ENCODE measurements at regions not wholly inside any gene's neighbourhood (a gene's known extent, or its start where the extent isn't known, plus 50 kb on each side); places are given as distances from the start of the nearest gene placed in this dataset.

DNA sequence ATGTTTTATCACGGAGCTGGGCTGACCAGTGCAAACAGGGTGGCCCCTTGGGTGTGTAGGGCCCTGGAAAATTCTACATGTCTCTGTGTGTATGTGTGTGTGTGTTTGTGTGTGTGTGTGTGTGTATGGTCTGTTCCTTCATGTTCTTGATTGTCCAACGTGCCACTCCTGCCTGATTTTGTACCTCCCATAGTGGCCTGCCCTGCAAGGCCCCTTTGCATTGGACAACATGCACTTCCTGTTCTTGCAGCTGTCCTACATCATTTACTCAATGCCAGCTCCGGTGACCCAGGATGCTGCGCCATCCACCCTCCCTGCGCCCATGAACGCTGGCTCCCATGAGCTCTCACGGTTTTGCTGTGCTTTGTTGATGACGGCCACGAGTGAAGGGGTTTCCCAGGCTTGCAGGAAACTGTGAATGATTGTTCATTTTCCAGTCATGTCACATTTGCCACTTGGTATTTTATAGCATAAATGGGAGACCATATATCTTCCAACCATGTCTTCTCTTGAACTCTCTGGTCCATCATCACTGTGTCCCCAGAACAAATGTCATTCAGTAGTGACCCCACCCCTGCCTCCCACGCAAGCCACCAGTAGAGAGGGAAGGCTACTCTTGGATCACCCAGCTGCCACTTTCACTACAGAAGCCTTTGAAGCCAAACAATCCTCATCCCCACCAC, 69.7 kb upstream of the NCK2 start (continued):
- TF ChIP-seq, protein P1, sequence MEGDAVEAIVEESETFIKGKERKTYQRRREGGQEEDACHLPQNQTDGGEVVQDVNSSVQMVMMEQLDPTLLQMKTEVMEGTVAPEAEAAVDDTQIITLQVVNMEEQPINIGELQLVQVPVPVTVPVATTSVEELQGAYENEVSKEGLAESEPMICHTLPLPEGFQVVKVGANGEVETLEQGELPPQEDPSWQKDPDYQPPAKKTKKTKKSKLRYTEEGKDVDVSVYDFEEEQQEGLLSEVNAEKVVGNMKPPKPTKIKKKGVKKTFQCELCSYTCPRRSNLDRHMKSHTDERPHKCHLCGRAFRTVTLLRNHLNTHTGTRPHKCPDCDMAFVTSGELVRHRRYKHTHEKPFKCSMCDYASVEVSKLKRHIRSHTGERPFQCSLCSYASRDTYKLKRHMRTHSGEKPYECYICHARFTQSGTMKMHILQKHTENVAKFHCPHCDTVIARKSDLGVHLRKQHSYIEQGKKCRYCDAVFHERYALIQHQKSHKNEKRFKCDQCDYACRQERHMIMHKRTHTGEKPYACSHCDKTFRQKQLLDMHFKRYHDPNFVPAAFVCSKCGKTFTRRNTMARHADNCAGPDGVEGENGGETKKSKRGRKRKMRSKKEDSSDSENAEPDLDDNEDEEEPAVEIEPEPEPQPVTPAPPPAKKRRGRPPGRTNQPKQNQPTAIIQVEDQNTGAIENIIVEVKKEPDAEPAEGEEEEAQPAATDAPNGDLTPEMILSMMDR (IDR thresholded peaks at IDR 0.05 in 2 of 3, conservative IDR thresholded peaks at IDR 0.05 in 1 of 3; ENCODE audit: borderline replicate concordance in 1 of 3, insufficient read depth in 1 of 3, low read depth in 2 of 3, low read length in 2 of 3), result no peak
- no peak for TF ChIP-seq SP1 (IDR thresholded peaks at IDR 0.05; ENCODE audit: low read depth)
- TF ChIP-seq CEBPB (IDR thresholded peaks at IDR 0.05; ENCODE audit: low read depth), result no peak
- no peak for TF ChIP-seq SIN3A (IDR thresholded peaks at IDR 0.05; ENCODE audit: low read depth)
- no peak for TF ChIP-seq POLR2A (IDR thresholded peaks at IDR 0.05; ENCODE audit: borderline replicate concordance, extremely low read depth, insufficient read depth, insufficient read length)
- no peak for TF ChIP-seq EZH2 (IDR thresholded peaks at IDR 0.05)
- no peak for TF ChIP-seq TCF7L2 (IDR thresholded peaks at IDR 0.05; ENCODE audit: borderline replicate concordance, extremely low read depth, insufficient read depth, insufficient read length)
- TF ChIP-seq EGR1 (IDR thresholded peaks at IDR 0.05; ENCODE audit: low read depth), result no peak

DNA sequence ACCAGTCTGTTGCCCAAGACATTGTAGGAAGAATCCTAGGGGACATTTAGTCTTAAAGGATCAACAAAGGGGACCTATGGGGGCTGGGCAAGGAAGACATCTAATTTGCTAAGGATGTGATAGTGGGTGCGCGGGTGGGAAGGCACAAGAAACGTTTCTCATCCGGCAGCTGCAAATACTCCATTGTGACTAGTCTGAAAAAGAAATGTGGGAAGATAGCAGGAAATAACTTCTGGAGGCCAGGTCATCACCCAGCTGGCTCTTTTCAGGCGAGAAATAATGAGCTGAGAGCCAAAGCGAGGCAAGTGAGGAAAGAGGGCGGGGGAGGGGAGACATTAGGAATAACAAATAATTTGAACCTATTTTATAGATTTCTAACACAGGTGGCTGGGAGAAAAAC, 70.3 kb upstream of the NCK2 start:
- no peak overlapping the region for H3K4me3 ChIP-seq (replicated peaks in 1 of 2; ENCODE audit: low read depth in 1 of 2, low read length in 2 of 2)
- DNase-seq (ENCODE audit: low read depth, low spot score), result no peak
- H4K20me1 ChIP-seq (ENCODE audit: insufficient read depth), result no peaks in the 10 kb centered on the region
- H3K9ac ChIP-seq (ENCODE audit: low read length), result no peak overlapping the region
- BruUV-seq (replicated peaks), result no TSS peak
- H3K4me1 ChIP-seq (ENCODE audit: control insufficient read depth in 1 of 2, insufficient read depth in 2 of 2, low read length in 2 of 2), result no peaks in the 10 kb centered on the region
- intact Hi-C loops (cut with micrococcal nuclease), result no loop called here
- H3K36me3 ChIP-seq (ENCODE audit: control insufficient read depth in 1 of 2, insufficient read depth in 2 of 2, low read length in 2 of 2), result no peaks in the 10 kb centered on the region
- H2AFZ ChIP-seq (ENCODE audit: low read depth, low read length, poor library complexity, severe bottlenecking), result no peak overlapping the region
- no peaks in the 10 kb centered on the region for H3K9me3 ChIP-seq (ENCODE audit: control insufficient read depth in 1 of 2, insufficient read depth in 1 of 2, low read depth in 1 of 2, low read length in 2 of 2)
- peaks cover 36% of the 10 kb centered on the region for H3K27me3 ChIP-seq (ENCODE audit: insufficient read depth, low read length)
- POLR2A ChIA-PET, result no interaction called here
- no peak overlapping the region for H3K27ac ChIP-seq (ENCODE audit: low read depth, low read length)
- ATAC-seq, result no peak
- no peaks in the 10 kb centered on the region for H3K79me2 ChIP-seq (ENCODE audit: insufficient read depth, low read length)
- RAD21 ChIA-PET (ENCODE audit: low non-redundant PET in 1 of 2, low total read pairs in 2 of 2, uncharacterized antibody in 2 of 2, unreplicated experiment in 2 of 2), result no interaction called here
- H3K4me2 ChIP-seq (ENCODE audit: low read length), result no peak overlapping the region
- CTCF ChIA-PET, result no interaction called here
- no peaks in the 10 kb centered on the region for H3K9me2 ChIP-seq (ENCODE audit: insufficient read depth)
- no peak for TF ChIP-seq EGR1 (IDR thresholded peaks at IDR 0.05; ENCODE audit: low read depth)
- TF ChIP-seq, protein P2, sequence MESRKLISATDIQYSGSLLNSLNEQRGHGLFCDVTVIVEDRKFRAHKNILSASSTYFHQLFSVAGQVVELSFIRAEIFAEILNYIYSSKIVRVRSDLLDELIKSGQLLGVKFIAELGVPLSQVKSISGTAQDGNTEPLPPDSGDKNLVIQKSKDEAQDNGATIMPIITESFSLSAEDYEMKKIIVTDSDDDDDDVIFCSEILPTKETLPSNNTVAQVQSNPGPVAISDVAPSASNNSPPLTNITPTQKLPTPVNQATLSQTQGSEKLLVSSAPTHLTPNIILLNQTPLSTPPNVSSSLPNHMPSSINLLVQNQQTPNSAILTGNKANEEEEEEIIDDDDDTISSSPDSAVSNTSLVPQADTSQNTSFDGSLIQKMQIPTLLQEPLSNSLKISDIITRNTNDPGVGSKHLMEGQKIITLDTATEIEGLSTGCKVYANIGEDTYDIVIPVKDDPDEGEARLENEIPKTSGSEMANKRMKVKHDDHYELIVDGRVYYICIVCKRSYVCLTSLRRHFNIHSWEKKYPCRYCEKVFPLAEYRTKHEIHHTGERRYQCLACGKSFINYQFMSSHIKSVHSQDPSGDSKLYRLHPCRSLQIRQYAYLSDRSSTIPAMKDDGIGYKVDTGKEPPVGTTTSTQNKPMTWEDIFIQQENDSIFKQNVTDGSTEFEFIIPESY (IDR thresholded peaks at IDR 0.05; ENCODE audit: extremely low read depth, insufficient replicate concordance, low read length), result no peak
- TF ChIP-seq TCF7L2 (IDR thresholded peaks at IDR 0.05; ENCODE audit: borderline replicate concordance, extremely low read depth, insufficient read depth, insufficient read length), result no peak
- no peak for TF ChIP-seq CEBPB (IDR thresholded peaks at IDR 0.05; ENCODE audit: low read depth)
- no peak for TF ChIP-seq YY1 (IDR thresholded peaks at IDR 0.05; ENCODE audit: extremely low read depth, insufficient replicate concordance, low read depth, low read length)
- no peak for TF ChIP-seq JUND (IDR thresholded peaks at IDR 0.05)
- no peak for TF ChIP-seq FOSL1 (IDR thresholded peaks at IDR 0.05; ENCODE audit: low read depth)
- no peak for TF ChIP-seq EZH2phosphoT487 (IDR thresholded peaks at IDR 0.05; ENCODE audit: borderline replicate concordance)
- TF ChIP-seq, protein P3, sequence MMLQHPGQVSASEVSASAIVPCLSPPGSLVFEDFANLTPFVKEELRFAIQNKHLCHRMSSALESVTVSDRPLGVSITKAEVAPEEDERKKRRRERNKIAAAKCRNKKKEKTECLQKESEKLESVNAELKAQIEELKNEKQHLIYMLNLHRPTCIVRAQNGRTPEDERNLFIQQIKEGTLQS (IDR thresholded peaks at IDR 0.05), result no peak
- TF ChIP-seq, protein P4, sequence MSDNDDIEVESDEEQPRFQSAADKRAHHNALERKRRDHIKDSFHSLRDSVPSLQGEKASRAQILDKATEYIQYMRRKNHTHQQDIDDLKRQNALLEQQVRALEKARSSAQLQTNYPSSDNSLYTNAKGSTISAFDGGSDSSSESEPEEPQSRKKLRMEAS (IDR thresholded peaks at IDR 0.05), result no peak
- no peak for TF ChIP-seq ZFX (IDR thresholded peaks at IDR 0.05)
- no peak for TF ChIP-seq EZH2 (IDR thresholded peaks at IDR 0.05)
- no peak for TF ChIP-seq CBX3 (IDR thresholded peaks at IDR 0.05; ENCODE audit: low read depth)
- TF ChIP-seq, protein P5, sequence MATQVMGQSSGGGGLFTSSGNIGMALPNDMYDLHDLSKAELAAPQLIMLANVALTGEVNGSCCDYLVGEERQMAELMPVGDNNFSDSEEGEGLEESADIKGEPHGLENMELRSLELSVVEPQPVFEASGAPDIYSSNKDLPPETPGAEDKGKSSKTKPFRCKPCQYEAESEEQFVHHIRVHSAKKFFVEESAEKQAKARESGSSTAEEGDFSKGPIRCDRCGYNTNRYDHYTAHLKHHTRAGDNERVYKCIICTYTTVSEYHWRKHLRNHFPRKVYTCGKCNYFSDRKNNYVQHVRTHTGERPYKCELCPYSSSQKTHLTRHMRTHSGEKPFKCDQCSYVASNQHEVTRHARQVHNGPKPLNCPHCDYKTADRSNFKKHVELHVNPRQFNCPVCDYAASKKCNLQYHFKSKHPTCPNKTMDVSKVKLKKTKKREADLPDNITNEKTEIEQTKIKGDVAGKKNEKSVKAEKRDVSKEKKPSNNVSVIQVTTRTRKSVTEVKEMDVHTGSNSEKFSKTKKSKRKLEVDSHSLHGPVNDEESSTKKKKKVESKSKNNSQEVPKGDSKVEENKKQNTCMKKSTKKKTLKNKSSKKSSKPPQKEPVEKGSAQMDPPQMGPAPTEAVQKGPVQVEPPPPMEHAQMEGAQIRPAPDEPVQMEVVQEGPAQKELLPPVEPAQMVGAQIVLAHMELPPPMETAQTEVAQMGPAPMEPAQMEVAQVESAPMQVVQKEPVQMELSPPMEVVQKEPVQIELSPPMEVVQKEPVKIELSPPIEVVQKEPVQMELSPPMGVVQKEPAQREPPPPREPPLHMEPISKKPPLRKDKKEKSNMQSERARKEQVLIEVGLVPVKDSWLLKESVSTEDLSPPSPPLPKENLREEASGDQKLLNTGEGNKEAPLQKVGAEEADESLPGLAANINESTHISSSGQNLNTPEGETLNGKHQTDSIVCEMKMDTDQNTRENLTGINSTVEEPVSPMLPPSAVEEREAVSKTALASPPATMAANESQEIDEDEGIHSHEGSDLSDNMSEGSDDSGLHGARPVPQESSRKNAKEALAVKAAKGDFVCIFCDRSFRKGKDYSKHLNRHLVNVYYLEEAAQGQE (IDR thresholded peaks at IDR 0.05; ENCODE audit: low read depth), result no peak
- TF ChIP-seq SIN3A (IDR thresholded peaks at IDR 0.05; ENCODE audit: low read depth), result no peak

Measured in HCT116 (cell line).